ENCODE measurements at regions not wholly inside any gene's neighbourhood (a gene's known extent, or its start where the extent isn't known, plus 50 kb on each side); places are given as distances from the start of the nearest gene placed in this dataset.

DNA sequence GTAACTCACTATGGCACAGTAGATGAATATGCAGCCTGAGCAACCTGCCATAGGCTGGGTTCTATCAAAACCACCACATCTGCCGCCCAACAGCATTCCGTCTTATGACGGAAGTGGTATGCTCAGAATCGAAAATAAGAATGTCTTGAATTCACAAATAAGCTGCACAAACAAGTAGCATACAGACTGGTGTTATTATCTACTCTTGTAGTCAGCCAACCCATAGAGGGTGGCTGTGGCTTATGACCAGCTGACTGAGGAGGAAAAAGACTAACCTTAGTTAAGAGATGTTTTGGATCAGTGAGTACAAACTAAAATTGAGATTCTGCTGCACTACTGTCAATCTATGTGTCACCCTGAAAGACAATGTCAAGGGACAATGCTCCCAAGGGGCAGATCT lies 1255.1 kb upstream of the EYS start:
- TF ChIP-seq, protein P1, sequence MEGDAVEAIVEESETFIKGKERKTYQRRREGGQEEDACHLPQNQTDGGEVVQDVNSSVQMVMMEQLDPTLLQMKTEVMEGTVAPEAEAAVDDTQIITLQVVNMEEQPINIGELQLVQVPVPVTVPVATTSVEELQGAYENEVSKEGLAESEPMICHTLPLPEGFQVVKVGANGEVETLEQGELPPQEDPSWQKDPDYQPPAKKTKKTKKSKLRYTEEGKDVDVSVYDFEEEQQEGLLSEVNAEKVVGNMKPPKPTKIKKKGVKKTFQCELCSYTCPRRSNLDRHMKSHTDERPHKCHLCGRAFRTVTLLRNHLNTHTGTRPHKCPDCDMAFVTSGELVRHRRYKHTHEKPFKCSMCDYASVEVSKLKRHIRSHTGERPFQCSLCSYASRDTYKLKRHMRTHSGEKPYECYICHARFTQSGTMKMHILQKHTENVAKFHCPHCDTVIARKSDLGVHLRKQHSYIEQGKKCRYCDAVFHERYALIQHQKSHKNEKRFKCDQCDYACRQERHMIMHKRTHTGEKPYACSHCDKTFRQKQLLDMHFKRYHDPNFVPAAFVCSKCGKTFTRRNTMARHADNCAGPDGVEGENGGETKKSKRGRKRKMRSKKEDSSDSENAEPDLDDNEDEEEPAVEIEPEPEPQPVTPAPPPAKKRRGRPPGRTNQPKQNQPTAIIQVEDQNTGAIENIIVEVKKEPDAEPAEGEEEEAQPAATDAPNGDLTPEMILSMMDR (IDR thresholded peaks at IDR 0.05; ENCODE audit: low read depth, low read length): no peak
- TF ChIP-seq EZH2phosphoT487 (IDR thresholded peaks at IDR 0.05; ENCODE audit: low read depth): no peak
